Activated T-cell treated with anti-CD3 and anti-CD28 coated beads for 48 hours (primary cell): ENCODE measurements at regions not wholly inside any gene's neighbourhood (a gene's known extent, or its start where the extent isn't known, plus 50 kb on each side); places are given as distances from the start of the nearest gene placed in this dataset.
"Not testable (repeated sequence)": the region's sequence is repeated elsewhere in the genome, so short reads cannot be mapped to it uniquely, and the experiment has no call there.

ENCODE experiments used
- DNase-seq: peaks from one replicate; pipeline ENCODE4 v3.0.0-alpha.2; 2020; ENCODE audit warnings: low read depth

GRCh38 chr5:166862581-166862980 lies 1428.9 kb upstream of the WWC1 start:
- no peak for DNase-seq

DNA sequence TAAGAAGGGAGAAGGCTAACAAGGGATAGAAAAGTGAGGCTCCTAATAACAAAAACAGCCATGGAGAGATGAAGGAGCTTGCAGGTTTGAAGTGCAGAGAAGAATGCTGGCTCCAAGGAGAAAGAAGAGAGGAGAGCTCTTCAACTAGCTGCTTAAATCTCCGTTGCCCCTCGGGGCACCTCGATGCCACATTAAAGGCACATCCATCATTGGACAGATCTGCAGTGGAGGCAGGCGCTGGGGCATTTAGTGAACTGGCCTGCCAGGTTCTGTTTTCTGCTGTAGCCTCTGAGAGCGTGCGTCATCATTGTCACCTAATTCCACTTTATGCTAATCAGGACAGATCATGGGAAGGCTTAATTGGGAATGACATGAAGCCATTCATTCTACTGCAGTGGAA lies 1426.2 kb upstream of the WWC1 start:
- no peak for DNase-seq

DNA sequence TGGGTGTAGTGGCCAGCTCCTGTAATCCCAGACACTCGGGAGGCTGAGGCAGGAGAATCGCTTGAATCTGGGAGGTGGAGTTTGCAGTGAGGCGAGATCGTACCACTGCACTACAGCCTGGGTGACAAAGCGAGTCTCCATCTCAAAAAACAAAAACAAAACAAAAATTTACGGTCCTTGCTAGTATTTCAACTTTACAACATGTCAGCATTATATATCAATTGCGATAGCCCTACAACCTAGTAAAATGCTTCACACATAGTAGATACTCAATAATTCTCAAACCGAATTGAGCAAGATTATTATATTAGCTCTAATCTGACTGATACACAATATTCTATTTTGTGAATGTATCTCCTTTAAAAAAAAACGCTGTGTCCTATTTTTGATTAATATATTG lies 1411.0 kb upstream of the WWC1 start:
- no peak for DNase-seq

DNA sequence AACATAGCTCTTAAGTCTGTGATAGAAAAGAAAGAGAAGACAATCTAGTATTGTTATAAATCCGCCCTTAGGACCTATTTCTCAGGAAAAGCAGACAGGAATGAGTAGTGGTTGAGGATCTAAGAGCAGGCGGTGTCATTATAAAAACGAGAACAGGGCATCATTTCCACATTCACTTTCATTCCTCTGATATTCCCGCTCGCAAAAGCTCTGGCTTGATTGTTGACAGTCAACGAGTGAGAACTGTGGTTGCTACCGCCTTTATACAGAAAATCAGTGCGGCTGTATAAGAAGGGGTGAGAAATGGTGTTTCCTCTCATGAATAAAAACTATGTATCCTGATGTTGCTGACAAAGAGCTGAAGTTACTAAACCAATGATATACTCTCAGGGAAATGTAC lies 1409.6 kb upstream of the WWC1 start:
- no peak for DNase-seq

DNA sequence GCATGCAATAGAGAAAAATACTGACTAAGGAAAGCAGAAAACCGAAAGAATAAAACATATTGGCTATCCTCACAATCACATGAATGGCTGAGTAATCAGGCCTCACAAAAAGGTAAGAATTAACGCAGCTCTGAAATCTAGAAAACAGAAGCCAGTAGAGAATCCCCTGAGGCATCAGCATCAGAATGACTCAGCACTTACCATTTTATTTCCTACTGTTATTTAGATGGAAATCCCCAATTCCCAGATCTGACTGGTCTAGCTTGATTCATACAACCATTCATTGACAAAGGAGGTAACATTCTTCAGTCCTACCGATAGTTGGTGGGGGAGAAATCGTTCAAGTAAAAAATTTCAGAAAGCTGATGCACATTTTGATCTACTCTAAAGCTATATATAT lies 1408.4 kb upstream of the WWC1 start:
- no peak for DNase-seq

DNA sequence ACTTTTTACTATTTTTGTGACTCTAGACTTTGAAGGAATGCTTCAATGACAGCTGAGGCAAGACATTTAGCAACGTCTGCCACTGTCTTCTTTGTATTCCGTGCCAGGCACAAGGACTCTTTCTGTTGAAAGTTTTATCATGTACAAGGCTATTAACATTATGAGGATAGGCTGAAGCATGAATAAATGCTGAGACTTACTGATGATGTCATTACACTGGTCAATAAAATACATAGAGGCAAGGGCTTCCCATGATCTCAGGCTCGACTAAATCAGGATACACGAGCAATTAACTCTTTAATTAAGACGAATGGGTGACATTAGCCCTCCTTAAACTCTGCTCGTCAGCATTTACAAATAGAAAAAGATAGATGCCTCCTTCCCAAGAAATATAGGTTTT lies 1393.3 kb upstream of the WWC1 start:
- DNase-seq: no peak

GRCh38 chr5:166899343-166899742 lies 1392.1 kb upstream of the WWC1 start:
- no peak for DNase-seq

GRCh38 chr5:166904571-166904970 lies 1386.9 kb upstream of the WWC1 start:
- DNase-seq: no peak

- no peak for DNase-seq
Observed at GRCh38 chr5:166906991-166907713, 1384.3 kb upstream of the WWC1 start.

DNA sequence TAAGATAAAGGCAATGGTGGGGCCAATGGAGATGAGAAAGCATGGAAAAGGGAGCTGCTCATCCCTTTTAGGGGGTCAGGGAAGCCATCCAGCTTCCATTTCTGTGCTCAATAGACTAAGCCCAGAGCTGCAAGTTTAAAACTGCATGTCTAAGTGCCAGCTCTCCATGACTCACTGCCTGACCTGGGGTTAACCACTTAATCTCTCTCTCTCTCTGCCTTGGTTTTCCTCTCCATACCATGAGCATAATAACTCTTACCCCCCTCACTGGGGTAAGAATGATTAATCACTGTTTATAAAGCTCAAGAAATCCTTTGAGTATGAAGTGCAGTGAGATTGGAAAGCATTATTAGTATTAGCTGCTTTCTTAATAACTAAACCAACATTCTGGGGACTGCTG lies 1382.4 kb upstream of the WWC1 start:
- no peak for DNase-seq

DNA sequence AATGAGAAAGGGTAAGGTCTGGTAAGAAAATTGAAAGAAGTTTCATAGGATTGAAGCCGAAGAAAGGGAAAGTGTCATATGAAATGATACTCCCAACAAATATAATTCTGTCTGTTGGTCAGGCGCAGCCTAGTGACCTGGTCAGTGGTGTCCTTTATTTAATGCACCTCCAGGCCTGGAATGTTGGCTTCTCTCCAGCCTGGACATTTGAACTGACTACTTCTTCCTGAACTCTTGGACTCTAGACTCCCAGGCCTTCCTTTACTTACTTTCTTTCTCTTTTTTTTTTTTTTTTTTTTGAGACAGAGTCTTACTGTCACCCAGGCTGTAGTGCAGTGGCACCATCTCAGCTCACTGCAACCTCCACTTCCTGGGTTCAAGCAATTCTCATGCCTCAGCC lies 1381.5 kb upstream of the WWC1 start:
- DNase-seq: no peak

- no peak for DNase-seq
Observed at GRCh38 chr5:166910995-166911394, 1380.5 kb upstream of the WWC1 start.

GRCh38 chr5:166916021-166916420 lies 1375.4 kb upstream of the WWC1 start:
- no peak for DNase-seq

DNA sequence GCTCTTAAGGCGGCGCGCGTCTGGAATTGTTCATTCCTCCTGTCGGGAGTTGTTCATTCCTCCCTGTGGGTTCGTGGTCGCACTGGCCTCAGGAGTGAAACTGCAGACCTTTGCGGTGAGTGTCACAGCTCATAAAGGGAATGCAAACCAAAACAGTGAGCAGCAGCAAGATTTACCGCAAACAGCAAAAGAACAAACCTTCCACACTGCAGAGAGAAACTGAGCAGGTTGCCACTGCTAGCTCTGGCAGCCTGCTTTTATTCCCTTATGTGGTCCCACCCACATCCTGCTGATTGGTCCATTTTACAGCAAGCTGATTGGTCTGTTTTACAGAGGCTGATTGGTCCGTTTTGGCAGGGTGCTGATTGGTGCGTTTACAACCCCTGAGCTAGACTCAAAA lies 1365.3 kb upstream of the WWC1 start:
- no peak for DNase-seq

GRCh38 chr5:166926806-166927475 lies 1364.5 kb upstream of the WWC1 start:
- DNase-seq: not testable (repeated sequence)

DNA sequence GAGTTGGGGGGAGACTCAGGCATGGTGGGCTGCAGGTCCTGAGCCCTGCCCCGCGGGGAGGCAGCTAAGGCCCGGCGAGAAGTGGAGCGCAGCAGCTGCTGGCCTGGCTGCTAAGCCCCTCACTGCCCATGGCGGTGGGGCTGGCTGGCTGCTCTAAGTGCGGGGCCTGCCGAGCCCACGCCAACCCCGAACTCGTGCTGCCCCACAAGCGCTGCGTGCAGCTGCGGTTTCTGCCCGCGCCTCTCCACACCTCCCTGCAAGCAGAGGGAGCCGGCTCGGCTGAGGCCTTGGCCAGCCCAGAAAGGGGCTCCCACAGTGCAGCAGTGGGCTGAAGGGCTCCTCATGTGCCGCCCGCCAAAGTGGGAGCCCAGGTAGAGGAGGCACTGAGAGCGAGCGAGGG lies 1355.1 kb upstream of the WWC1 start:
- DNase-seq: no peak

GRCh38 chr5:166938071-166938470 lies 1353.4 kb upstream of the WWC1 start:
- DNase-seq: no peak

DNA sequence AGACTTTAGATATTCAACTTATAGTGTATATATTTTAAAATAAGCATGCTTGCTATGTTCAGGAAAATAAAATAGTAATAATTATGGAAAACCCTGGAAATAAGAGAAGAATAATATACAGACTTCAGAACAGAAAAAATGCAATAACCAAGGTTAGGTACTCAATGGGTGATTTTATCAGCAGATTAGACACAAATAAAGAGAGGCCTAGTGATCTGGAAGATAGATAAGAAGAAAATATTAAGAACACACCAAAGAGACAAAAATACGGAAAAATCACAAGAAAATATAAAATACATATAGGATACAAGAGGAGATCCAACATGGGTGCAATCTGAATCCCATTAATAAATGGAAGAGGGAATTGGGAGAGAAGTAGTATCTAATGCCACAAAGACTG lies 1348.5 kb upstream of the WWC1 start:
- no peak for DNase-seq

DNA sequence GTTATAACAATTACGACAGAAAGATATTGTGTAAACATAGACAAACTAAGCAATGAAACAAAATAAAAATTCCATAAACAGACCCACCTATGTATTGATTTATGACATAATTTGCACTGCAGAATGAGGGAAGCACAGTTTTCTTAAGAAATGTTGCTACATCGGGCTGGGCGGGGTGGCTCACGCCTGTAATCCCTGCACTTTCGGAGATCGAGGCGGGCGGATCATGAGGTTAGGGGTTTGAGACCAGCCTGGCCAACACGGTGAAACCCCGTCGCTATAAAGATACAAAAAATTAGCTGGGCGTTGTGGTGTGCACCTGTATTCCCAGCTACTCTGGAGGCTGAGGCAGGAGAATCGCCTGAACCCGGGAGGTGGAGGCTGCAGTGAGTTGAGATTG lies 1344.4 kb upstream of the WWC1 start:
- no peak for DNase-seq

GRCh38 chr5:166948679-166949078 lies 1342.8 kb upstream of the WWC1 start:
- no peak for DNase-seq

GRCh38 chr5:166952048-166952447 lies 1339.4 kb upstream of the WWC1 start:
- DNase-seq: no peak

GRCh38 chr5:166957782-166958181 lies 1333.7 kb upstream of the WWC1 start:
- no peak for DNase-seq

GRCh38 chr5:166959766-166960165 lies 1331.7 kb upstream of the WWC1 start:
- no peak for DNase-seq

- DNase-seq: no peak
Observed at GRCh38 chr5:166961028-166961427, 1330.4 kb upstream of the WWC1 start.
